GM18909 (cell line): ENCODE measurements at regions not wholly inside any gene's neighbourhood (a gene's known extent, or its start where the extent isn't known, plus 50 kb on each side); places are given as distances from the start of the nearest gene placed in this dataset.

Experiments
- ATAC-seq: cut with Tn5 transposase; IDR thresholded peaks from one replicate; pipeline ENCODE4 v1.9.1; 2021; ENCODE audit warnings: mild to moderate bottlenecking; ENCODE audit not compliant: unreplicated experiment, poor library complexity

DNA sequence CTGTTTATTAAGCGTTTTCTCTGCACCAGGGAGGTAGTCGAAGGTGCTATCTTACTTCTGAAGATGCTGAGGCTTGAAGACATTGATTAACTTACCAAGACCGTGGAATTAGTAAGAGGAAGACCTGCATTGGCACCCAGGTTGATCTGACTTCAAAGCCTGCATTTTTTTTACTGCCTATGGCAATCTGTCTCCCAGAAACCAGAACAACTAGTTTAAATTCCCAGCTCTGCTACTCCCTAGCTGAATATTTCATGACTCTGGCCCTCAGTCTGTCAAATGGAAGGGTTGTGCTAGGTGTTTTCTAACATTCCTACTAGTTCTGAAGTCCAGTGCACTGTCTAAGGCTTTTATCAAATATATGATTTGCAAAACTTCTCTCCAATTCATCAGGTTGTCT lies 52.0 kb upstream of the GRAMD1B start:
- ATAC-seq: no peak

DNA sequence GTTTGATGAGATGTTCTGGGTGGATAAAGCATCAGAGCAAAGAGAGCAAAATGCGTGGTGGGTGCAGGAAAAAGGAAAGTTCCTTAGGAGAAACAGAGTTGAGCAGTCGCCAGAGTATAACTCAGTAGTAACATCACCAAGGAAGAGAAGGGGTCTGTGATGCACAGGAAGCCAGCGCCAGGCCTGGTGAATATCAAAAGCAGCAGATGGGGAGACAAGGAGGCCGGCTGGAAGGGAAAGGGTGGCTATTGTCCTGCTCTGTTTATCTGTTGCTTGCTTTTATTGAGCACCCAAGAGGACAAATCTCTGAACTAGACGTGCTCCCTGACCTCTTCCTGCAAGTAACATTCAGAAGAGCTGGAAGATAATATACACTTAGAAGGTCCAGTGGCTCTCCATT lies 52.7 kb upstream of the GRAMD1B start:
- ATAC-seq: no peak

DNA sequence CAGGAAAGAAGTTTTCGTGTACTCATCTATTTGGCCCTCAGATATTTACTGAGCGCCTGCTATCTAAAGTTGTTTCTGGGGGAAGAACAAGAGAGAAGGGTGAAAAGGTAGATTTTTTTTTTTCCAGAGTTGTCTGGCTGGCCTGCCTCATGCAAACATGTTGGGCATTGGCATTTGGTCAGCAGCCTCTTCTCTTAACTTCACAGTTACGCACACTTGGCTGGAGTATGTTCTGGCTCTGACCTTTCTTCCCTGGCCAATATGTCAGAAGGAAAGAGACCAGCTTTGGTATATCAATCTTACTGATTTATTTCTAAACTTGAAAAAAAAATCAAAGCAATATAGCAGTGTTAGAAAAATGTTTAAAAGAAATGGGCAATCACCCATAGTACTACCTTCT lies 54.2 kb upstream of the GRAMD1B start:
- no peak for ATAC-seq

DNA sequence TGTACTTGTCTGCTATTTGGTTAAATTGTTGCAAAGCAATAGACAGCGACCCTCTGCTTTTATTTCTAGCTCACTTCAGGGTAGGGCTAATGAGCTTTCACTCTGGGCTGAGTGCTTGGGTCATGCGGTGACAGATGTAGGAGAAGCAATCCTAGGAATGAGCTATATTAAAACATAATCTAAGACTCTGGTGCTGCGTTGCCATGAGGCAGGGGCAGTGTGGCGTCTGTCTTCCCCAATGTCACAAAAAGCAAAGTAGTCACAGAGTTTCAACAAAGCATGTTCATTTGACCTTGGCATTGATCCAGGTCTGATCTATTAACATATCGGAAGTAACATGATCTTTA lies 55.5 kb upstream of the GRAMD1B start:
- ATAC-seq: no peak

DNA sequence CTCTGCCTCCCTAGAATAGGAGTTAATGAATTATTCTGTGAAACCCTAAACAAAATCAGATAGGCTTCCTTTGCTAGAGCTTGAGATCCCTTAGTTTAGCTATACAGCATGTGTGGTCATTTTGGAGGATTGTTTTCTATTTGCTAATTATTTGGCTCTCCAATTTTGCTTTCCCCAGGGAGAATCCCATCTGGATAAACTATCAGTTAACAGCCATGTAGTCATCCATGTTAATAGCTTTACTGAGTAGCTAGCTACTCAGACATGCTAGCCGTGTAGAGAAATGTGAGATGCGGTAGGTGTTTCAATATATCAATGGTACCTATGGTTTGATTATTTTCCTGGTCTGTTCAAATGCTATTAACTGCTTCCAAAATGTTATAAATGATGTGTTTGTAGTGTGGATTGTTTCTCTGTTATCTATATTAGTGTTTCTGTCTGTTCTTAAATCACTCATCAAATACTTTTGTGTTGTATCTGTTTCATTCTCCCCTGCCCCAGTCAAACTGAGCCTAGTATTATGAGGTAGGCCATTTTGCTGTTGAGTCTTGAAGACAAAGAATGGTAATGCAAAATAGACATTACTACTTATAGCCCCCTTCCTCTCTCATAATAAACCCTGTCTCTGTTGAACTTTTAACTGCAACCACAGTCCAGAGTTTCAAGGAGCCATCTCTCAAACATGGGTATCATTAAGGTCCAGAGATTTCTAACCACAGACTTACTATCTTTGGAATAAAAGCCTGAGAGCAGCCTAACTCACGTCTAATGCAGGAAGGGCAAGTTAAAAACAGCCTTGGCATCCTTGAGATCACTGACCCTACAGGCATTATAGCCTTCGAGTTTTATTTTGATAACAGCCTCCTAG lies 56.1 kb upstream of the GRAMD1B start:
- no peak for ATAC-seq

DNA sequence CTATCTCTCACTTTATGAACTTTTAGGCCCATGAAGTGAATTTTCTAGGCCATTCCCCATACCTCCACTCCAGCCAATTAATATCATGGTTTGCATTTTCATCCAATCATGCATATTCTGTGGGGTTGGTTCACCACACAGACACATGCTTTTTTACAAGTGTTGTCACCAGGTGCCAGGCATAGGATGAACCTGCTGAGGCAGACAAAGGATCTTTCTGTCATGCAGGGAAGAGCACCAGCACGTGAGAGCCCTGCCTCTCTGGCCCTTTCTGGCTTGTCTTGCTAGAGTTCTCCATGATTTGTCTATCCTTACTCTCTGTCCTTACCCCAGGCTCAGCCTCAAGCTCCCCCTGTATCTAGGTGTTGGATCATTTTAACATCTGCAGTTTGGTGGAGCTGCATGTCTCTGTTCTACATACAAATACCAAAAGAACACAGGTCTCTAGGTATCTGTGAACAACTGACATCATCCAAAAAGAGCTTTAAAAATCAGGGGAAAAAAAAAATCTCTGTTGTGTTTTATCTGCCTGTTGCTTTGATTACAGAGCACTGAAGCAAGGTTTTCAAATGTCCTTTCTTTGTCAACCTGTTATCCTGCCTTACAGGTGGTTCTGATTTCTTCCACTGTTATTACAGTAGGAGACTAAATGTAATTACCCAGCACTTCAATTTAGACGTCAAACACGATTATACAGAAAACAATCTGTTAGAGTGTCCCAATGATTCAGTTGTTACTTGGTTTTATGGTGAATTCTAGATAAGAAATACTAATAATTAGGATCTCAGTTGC lies 58.4 kb upstream of the GRAMD1B start:
- ATAC-seq: no peak

DNA sequence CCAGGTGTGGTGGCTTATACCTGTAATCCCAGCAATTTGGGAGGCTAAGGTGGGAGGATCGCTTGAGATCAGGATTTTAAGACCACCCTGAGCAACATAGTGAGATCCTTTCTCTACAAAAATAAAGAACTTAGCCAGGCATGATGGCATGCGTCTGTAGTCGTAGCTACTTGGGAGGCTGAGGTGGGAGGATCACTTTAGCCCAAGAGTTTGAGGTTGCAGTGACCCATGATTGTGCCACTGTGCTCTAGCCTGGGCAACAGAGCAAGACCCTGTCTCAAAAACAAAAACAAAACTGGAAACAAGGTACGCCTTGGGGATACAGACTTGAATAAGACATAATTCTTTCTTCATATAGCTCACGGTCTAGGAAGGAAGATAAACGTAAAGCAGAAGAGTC lies 63.1 kb upstream of the GRAMD1B start:
- no peak for ATAC-seq

DNA sequence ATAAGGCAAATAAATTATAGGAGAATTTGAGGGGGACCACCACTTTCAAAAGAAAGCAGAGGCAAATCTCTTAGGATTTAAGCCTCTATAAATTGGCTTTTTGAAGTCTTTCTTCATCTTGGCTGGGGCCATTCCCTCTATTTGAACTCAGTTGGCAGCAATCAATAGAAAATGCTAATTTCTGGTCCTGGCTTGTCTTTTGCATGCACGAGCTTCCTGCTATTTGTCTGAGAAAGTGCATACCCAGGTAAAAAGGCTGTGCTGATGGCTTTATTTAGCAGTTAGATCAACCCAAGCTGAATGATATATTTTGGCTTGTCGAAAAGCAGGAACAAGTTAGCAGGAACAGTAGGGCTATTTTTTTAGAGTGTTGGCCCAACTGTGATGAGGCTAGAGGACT lies 64.1 kb upstream of the GRAMD1B start:
- no peak for ATAC-seq

DNA sequence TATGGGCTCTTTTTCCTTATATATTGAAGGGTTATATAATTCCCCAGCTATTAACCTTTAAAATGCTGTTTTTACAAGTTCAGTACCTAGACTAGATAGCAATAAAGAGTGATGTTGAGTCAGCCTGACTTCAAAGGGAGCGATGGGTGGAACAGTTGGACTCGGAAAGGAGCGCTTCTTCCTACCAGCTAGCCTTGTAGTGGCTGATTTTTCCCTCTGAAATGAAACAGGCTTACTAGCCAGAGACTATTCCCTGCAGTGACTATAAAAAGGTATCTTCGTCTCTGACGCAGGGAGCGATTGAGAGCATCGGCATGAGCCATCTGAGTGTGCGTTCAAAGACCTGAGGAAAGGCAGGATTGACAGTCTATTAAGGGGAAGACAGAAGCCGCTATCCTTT lies 66.0 kb upstream of the GRAMD1B start:
- no peak for ATAC-seq

DNA sequence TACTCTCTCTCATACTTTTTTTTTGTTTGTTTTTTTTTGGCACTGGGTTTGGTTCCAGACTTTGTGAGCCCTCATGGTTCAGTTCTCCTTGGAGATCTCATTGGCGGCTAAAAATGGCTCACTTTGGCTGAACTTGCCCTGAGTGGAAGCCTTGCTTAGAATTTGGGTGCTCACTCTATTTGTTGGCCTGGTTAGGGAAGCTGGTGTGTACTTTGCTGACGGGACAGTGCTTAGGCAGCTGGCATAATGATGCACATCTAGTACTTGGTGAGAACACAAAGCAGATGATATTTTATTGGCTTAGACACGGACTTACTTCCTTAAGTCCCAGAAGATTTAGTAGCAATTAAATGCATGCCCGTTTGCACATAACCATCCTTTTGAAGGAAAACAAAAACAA lies 66.5 kb upstream of the GRAMD1B start:
- ATAC-seq: no peak

DNA sequence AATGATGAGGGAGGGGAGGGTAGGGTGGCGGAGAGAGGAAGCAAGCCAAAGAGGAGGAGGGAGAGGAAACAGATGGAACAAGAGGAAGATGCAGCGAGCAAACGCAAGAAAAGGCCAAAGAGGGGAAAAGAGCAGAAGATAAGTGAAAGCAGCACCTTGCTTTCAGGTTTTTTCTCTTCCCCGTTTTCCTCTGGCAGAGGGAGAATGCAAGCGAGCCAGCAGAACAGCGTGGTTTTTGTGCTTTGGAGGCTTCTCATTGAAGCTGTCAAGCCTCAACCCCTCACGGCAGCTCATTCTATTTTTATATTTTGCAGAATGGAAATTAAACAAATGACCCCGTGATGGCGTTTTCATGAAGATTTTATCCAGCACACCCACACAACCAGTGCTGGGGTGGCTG lies 67.1 kb upstream of the GRAMD1B start:
- ATAC-seq: no peak

DNA sequence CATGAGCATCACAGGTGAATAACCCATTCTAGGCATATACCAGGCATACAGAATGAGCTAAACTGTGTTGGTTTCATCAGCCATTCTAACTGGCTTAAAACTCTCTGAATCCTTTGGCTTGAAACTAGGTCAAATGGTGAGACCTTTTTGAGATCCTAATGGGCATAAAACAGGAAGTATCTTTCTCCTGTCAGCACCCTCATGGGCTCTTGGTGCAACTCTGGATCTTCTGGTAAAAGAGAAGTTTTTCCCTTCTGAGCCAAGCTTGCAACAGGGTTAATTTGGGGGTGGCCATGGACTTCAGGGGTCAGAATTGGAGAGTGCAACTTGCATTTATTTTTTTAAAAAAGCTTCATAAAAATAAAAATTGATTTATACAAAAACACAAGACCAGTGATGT lies 67.9 kb upstream of the GRAMD1B start:
- no peak for ATAC-seq

DNA sequence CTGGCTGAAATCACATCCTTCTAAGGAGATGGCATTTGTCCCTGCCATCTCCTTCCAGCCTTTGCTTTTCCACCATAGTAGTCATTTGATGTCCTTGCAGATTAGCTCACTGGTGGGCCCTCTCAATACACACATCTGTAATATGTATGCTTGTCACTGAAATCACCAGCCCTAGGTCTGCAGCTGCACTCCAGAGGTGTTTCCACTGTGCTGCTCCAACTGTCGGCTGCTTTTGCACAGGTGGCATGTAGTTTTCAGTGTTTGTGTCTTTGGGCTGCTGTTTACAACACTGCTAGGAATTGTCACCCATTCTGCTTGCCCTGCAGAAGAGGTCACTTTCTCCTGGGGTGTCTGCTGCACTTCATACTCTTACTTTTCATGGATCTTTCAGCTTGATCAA lies 69.0 kb upstream of the GRAMD1B start:
- no peak for ATAC-seq

DNA sequence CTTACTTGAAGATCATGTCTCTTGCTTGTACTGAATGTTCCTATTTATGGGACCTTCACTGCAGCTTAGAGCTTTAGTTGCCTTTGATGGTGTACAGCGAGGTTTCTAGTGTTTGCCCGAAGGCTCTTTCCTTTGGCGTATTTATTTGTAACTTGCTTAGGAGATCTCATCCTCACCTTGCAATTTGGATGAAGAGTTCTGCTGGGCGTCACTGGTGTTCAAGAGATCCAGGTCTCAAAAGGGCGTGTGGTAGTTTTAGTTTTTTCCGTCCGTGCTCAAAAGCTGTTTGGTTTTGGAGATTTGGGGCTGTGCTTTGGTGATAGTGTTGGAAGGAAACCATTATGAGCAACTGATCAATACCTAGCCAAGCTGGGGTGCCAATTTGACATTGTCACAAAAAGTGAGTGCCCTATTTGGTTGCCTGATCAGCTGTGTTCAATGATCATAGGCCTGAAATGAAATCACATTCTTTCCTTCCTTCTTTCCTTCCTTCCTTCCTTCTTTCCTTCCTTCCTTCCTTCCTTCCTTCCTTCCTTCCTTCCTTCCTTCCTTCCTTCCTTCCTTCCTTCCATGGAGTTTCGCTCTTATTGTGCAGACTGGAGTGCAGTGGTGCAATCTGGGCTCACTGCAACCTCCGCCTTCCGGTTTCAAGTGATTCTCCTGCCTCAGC lies 69.7 kb upstream of the GRAMD1B start:
- ATAC-seq: no peak

DNA sequence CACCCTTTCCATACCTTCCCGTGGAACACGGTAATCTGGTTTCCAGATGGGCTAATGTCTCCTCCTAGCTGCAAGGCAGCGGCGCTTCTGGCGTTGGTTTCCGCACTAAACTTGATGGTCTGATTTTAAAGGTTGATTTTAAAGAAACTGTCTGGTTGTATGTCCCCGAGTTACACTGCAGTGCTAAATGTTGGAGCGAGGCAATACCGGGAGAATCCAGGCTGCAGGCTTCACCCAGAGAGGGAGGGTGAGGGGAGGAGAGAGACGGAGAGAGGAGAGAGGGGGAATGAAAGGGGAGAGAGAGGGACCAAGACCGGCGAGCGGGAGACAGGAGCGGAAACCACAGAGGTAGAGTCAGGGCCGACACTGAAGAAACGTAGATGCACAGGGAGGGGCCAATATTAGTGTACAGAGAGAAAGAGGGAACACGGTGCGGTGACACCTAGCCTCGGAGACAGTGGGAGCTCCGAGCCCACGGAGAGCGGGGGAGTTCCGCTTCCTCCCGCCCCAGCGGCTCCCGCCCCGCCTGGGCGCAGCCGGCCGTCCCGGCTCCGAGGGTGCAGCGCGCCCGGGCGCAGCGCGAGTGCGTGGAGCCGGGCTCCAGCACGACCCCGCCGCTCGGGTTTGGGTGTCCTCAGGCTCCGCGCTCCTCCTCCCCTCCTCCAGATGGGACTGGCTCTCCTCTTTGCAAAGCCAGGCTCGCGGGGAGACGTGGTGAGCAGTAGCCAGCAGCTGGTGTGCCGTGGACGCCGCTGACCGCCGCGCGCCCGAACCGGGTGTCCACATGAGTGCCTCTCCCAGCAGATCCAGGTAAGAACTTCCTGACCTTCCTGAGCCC lies 71.9 kb upstream of the GRAMD1B start:
- ATAC-seq: no peak

DNA sequence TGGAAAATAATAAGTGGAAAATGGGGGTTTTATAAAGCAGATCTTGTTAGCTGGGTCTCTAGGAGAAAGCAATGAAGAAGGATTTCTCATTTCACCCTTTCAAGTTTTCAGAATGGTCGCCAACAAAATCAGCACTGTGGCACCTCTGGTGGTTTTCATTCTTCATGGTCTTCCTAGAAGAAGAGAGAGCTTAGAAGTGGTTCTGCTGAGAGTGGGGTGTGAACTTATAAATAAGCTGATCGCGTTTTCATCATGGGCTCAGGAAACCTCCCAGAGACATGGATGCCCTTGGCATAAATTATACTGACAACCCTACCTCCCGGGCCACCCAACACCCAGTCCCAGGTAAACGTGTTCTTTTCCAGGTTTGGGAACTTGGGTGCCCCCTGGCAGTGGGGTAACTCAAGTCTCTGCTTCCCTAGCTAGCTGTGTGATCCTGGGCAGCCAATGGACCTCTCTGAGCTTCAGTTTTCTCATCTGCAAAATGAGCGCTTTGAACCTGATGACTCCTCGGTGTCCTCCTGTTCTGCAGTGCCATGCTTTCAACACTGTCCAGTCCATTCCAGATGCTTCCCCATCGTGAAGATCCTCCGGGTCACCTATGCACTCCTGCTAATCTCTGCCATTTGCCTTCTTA lies 72.6 kb upstream of the GRAMD1B start:
- no peak for ATAC-seq

DNA sequence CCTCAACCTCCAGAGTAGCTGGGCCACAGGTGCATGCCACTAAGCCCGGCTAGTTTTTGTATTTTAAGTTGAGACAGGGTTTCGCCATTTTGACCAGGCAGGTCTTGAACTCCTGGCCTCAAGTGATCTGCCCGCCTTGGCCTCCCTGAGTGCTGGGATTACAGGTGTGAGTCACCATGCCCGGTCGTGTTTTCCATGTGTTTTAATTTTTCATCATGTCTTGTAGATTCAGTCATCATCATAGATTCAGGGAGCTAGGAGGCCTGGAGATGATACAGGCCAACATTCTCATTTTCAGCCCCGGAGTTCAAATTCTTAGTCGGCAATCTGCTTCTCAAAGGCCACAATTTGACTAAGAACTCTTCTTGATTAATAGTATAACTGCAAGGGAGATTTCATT lies 73.5 kb upstream of the GRAMD1B start:
- ATAC-seq: no peak

DNA sequence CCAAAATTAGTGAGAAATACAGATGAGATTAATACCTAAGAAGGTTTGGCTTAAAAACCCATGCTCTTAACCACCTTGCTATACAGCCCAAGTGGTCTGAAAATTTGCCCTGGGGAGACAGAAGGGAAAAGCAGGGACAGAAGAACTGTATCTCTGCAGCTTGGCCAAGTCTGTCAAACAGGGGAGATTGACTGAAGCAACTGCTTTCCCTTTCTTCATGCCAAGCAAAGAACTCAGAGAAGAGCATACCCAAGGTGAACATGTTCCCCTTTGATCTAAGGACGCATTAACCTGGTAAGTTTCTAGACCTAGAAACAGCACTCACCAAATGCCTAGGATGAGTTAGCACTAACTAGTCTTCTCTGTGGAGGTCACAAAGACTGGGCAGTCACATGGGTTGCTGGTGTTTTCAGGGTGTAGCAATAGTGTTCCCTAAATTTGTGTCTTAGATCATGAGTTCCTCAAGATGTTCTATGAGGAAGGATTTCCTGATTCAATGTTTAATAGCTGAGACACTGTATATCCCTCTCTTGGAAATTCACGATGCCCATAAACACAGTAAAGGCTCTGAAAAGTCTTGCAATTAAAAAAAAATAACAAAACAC lies 75.6 kb upstream of the GRAMD1B start:
- no peak for ATAC-seq

DNA sequence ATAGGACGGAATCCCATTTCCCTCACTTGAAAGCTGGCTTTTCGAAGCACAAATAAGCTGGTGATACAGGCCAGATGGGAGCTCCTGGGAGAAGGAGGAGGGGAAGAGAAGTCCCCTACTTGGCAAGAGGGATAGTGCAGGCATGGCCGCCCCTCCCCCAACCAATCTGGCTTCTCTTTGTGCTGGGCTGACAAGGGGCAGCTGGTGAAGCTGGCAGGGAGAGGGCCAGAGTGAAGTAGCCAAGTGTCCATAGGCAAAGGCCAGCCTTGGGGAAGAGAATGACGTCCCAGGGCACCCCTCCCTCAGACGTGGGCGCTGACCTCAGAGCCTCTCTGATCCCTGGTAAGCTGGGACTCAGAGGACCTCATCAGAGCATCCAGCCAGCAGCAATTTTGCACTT lies 78.7 kb upstream of the GRAMD1B start:
- no peak for ATAC-seq

DNA sequence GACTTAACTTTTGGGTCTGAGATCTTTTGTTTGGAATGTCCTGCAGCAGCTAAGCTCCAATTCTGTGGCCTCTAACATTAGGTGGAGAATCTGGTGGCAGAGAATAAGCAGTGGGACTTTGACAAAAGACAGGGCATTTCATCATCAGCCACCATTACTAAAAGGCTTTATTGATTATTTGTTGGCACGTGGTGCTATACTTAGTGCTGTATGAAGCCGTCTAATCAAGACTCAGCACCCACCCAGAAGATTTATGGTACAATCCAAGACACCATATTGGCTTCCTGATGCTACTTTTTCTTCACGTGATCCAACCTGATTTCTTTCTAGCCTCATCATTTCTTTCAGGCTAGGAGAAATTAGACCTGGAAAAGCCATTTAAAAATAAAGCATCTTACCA lies 80.7 kb upstream of the GRAMD1B start:
- no peak for ATAC-seq
